Stimulated activated CD4-positive, alpha-beta T cell treated with anti-CD3 and anti-CD28 coated beads, Interleukin-1b, Interleukin-23, amount 100 ng/mL, for 48 hours (primary cell): ENCODE measurements at regions not wholly inside any gene's neighbourhood (a gene's known extent, or its start where the extent isn't known, plus 50 kb on each side); places are given as distances from the start of the nearest gene placed in this dataset.

Experiments used
- DNase-seq: peaks from one replicate; pipeline ENCODE4 v3.0.0-alpha.2; 2020

DNA sequence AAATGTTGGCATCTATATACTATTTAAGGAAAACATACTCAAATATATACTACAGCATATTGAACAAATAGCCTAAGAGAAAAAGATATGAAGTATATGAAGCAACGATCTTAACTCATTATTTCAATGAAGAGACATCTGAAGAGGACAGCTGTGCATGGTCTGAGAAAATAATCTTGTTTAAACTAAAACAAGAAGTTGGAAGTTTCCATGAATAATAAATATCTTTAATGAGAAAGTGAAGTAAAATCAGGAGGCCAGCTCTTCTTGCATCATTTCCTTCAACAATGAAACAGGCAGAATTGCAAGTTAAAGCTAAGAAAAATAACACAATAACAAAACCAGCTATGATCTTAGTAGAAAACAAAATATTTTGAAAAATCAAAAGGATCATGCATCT is 1265.4 kb upstream of the MAP3K7 start:
- no peak for DNase-seq

DNA sequence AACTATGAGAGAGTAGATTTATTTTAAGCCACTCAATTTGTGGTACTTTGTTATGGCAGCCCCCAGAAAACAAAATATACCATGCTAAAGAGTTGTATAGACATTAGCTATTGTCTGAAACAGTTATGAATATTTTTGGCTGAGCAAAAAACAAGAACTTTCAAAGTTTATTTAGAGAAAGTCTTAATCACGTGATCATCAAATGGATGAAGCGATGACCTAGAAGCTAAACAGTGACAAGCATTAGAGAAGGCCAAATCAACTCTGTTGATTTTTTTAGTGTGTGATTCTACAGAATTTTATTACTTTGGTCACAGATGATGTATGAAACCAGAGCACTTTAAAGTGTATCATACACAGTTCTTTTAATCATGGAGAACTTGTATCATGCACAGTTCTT is 1247.9 kb upstream of the MAP3K7 start:
- DNase-seq, result no peak

DNA sequence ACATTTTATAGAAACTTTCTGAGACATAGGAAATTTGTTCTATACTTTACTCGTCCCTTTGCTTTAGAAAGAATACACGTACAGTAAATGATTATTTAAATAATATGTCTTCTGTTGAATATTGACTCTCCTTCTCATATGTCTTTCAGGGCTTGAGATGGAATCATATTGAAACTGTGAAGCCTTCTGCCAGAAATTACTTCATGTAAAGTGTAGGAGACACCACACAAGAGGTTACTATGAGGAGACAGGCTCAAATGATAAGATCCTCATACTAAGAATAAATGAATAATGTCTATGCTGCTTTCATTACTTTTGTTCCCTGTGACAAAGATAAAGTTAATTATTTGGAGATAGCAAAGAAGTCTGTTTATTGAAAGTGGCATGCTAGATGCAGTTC is 1240.3 kb upstream of the MAP3K7 start:
- DNase-seq, result no peak

DNA sequence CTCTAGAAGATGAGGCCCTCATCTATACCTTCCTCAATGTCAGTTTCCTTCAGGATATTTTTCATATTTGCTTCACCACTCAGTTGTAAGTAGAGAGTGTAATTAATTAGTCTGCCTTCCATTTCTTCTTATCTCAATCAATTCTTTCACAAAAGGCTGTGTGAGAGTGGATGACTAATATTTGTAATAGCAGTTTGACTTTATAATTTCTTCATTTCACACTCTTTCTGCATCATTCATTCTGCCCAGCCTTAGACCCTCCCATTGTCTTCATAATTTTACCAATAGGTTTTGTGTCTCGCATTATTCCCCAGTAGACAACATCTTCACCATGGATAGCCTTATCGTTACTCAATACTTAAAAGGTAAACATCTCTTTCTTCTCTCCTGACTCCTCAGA is 1239.3 kb upstream of the MAP3K7 start:
- DNase-seq, result no peak

DNA sequence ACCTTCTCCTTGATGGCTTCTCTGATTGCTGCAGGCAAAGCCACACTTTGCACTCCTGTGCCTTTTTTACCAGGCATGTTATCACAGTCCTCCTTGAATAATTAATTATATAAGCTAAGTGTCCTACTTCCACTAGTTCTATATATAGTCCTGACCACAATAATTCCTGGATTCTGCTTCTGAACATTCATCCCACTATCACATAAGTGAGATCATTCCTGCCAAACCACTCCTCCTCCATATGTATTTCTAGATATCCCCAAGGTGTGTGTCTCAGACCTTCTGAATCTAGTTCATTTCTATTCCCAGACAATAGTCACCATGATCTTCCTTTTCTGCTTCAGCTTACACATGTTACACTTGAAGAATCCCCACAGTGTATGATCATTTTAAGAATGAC is 1237.5 kb upstream of the MAP3K7 start:
- no peak for DNase-seq

DNA sequence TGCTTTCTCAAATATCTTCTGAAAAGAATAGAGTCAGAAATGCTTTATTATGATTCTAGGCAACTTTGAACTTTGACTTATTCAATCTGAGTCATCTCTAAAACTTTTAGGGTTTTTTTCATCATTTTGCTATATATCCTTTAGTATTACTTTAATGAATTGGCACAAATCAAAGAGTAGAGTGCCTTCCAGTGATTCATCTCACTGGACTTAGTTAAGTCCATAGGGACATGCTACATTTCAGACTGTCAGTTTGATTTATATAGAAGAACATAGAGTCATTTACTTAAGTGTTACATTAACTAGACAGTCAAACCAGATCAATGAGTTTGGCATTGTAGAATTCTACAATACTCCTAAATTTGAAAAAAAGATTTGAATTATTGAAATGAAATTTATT is 1235.7 kb upstream of the MAP3K7 start:
- no peak for DNase-seq

DNA sequence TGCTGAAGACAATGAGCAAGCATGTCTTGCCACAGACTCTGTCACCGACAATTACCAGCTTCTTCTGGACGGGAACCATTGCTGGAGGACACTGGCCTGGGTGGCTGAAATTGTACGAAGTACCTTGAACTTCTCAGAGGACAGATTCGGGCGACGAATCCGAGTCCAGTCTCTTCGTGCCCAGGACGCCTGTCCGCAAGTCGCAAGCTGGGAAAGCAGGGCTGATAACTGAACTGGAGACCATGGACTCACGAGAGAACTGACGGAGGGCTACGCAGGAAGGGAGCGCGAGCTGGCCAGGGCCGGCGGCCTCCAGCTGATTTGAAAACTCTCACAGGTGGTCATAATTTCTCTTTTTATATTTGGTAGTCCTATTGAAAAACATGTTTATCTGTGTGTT is 1229.5 kb upstream of the MAP3K7 start:
- DNase-seq, result no peak

DNA sequence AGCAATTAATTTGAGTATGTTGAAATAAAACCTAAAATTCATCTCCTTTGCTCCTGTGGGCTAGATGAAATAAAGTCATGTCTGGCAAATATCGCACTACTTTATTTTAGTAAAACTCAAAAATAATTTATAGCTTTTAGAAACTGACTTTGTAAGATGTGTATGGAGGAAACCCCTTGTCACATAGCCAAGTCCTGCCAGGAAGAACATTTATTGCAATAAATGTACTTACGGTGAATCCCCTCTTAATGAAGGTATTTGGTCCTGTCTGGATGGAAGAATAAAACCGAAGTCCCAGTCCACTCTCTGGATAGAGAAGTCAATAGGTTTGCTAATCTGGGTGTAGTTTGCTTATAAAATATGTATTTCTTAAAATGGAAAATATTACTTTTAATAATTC is 1226.8 kb upstream of the MAP3K7 start:
- DNase-seq, result no peak

DNA sequence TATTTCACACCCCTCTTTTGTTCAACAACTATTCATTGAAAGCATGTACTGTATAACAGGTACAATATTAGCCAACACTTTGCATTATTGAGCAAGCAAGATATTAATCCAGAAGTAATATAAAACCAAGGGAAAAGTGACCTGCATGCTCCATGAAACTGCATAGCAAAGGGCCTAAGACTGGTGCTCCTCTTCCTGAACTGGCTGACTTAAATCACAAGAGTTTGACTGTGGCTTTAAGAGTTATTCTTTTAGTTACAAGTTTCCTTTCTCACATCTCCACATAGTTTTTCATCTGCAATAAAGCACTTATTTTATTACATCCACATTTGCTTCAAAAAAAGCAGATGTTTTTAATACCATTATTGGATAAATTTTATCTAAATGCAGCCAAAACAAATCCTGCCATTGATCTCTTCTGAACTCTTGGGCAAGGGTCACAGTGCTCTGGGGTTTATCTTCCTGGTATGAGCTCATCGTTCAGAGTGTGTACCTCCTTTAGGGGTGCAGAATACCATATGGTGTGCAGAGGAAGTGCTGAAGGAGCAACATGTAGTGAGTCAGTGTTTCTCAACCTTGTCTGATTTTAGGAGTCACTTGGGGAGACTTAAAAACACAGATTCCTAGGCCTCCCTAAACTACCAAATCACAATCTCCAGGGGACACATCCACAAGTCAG is 1225.9 kb upstream of the MAP3K7 start:
- DNase-seq, result no peak

DNA sequence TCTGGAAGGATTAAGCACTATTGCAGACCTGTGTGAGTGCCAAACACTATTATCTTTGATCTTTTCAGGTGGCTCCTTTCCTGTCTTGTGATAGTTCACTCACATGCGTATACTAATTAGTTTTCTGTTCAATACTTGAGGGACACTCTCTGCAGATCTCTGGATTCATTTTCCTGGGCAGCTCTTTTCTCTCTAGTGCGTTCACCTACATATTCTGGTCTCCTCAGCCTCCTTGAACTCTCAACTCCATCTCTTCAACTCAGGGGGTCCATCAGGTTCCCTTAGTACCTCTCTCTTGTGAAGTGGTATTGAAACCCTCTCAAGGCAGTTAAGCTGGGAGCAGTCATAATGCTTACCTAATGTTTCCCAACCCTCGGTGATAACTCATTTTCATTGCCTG is 1218.1 kb upstream of the MAP3K7 start:
- no peak for DNase-seq

DNA sequence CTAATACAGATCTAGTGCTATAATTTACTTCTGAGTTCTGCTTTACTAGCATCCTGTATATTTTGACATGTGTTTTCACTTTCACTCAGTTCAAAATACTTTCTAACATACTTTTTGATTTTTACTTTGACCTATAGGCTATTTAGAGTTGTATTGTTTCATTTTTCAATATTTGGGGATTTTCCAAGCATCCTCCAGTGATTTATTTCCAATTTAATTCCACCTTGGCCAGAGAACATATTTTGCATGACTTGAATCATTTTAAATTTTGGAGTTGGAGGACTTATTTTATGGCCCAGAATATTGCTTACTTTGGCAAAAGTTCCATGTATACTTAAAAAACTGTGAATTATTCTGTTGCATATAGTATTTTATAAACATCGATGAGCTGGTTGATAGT is 1215.6 kb upstream of the MAP3K7 start:
- no peak for DNase-seq

DNA sequence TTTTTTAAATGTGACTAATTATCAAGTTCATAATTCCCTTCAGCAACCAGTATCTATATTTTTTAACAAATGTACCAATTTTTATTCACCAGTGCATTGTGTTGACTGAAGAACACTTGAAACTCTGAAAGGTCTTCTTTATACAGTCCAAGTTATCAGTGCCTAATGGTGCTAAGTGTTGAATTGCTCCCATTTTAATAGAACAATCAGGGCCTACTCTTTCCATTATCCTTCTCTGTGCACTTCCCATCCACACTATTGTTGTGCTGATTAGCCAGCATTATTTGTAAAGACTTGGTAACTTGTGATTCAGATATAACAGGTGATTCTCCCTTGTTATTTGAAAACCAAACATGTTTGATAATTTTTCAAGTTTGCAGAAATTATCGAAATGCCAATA is 1209.7 kb upstream of the MAP3K7 start:
- DNase-seq, result no peak

DNA sequence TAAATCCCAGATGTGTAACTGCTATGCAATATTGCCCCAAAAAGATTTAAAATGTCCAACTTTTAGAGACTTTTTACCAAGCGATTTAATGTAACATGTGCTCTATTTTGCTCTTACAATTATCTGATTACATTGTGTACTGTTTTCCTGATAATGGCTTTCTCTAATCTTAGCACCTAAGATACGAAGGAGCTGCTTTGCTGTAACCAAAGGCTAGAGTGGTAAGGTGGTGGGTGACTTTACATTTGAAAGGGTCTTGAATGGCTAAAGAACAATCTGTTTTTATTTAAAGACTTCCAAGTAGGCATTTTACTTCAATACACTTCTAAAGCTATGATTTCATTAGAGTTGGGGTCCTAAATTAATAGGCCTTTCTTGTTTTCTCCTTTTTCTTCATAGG is 1201.6 kb upstream of the MAP3K7 start:
- no peak for DNase-seq

DNA sequence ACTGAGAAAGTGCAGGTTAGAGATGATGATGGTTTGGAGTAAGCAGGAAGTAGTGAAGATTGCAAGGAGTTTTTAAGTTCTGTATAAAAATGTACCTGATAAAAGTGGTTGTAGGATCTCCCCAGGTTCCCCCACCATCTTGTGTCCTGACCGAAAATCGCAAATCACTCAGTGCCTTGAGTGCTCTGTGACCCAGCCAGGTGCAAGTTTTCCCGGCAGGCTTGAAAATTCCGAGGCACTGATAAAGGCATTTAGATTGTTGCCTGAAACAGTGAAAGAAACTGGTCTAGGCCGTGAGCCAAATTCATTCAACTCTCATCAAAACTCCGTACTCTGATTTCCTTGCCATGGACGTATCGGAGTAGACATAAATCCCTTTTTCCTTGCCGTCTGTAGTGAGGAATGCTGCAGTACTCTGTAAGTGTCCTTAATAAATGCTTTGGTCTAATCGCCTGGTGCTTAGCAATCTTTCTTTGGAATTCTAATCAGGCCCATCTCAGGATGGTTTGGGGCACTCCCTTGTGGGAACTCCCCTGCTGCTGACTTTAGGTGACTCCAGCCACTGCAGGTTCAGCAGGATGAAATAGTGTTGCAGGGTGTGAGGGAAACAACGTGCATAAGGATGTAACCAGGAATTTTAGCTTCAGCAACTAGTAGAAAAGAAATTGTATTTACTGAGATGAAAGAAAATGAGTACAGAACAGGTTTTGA is 1199.8 kb upstream of the MAP3K7 start:
- DNase-seq, result no peak

DNA sequence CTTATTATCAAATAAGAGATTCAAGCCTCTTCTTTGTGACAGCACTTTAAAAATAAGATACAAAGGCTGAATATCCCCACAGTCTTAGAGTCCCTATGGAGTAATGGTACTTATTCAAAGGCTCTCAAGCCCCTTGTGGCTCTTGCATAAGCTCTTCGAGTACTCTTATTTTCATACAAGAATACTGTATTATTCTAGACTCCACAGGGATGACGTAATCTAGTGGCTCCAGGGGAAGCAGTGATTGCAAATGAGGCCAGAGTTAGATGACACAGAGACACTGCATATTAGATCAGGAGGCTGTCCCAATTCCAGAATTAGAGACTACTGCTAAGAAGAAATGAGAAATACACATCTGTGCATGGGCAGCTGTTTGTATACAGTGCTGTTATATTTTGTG is 1195.9 kb upstream of the MAP3K7 start:
- no peak for DNase-seq

DNA sequence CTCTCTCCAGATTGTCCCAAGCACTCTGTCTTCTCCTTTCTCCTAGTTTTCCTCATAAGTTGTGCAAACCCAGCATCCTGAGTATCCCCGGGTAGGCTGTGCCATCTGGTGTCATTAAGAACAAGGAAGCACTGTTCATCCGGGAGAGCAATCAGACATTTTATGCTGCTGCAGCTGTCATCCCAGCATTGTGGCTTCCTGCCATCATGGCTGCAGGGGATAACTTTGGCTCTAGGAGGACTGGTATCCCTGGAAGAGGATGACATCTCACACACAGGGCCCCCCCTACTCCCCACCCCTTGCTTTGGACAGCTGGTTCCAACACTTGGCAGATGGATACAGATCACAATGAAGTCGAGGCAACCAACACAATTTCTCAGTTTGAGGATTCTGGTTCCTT is 1195.1 kb upstream of the MAP3K7 start:
- no peak for DNase-seq

DNA sequence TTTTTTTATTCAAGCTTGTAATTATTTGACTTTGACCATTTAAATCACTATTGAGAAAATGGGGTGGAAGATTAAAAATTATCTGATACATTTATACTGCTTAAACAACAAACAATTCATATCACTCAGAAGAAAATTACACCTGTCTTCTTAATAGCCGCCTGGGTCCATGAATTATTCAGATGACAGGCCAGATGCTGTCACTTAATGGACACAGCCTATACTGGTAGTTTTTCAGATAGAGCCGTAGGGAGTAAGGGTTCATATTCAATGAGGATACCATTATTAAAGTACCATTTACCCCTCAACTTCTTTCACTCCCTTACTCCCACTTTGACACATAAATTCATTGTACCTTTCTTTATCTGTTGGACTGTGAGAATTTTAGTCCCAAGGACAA is 1193.4 kb upstream of the MAP3K7 start:
- DNase-seq, result no peak

DNA sequence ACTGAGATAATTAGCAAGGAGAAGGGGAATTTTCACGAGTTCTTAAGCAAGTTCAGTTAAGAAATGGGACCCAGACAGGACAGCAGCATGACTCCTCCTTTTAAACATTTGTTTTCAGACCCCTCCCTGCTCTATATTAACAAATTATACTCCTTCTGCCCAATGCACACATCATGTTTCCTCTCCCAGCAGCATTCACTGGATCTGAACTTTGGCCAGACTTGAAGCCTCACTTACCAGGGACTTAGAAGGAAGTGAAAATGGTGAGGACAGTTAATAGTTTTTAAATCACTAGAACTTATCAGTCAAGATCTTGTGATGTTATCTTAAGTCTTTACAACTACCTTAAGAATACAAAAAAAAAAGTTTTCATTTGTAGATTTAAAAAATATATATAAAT is 1174.7 kb upstream of the MAP3K7 start:
- DNase-seq, result no peak

DNA sequence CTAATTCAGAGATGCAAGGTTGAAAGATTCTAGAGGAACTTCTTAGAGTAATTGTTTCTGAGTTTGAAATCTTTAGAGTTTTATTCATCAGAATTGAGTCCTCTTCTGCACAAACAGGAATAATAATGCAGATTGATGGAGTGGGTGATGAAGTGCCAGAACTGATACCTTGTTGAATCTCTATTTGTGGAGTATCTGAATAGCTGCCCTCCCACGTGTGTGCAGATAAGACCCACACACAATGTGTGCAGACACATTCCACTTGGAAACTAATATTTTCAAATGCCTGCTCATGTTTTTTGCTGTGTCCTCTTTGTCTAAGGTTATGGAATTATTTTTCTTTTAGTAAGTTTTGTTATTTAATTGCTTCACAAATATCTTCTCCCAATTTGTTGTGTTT is 1167.8 kb upstream of the MAP3K7 start:
- DNase-seq, result no peak

DNA sequence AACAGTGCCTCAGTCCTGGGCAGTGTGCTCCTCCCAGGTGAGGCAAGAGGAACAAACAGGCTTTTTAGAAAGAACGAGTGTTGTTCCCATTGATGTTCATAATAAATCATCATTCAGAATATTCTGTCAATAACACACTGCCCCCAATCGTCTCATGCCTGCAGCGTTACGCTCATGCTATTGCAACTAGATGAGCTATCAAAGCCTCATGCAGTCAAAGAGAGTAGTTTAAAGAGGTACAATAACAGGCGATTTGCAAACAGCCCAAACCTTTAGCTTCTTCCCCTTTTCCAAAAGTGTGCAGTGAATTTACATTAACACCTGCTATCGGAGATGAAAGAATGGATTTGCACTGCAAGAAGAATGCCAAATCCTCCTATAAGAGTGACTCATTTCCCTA is 1164.7 kb upstream of the MAP3K7 start:
- no peak for DNase-seq

DNA sequence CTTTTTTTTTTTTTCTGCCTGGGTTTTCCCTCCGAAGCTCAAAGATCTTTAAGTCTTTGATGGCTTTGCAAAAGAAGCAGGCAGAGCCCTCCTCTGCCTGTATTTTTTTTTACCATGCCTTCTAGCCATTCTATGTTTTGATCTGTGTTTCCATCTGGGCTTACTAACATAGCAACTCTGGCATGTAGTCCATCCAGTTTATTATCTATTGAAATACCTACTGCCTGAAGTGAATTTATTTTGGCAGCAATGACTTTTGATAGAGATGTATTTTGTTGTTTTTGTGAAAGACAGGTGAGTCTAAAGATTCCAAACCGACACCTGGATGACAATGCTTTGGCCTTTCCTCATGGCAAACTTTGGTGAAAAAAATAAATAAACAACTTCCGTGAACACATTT is 1157.7 kb upstream of the MAP3K7 start:
- DNase-seq, result no peak

DNA sequence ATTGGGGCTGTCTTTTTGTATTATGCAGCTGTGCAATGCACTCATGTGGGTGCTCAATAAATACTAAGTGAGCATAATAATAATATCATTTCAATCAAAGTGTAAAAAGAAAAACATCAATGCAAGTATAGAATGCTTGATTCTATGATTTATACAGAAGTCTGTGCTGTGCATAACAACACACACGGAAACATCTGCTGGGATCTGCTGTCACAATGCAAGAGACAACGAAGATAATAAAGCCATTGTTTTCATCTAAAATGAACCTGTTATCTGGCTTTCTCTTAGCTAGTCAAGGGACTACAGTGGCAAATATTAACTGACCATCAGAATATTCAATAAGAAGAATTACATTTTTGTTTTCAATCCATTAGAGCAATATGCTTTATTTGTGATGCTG is 1156.9 kb upstream of the MAP3K7 start:
- DNase-seq, result no peak

DNA sequence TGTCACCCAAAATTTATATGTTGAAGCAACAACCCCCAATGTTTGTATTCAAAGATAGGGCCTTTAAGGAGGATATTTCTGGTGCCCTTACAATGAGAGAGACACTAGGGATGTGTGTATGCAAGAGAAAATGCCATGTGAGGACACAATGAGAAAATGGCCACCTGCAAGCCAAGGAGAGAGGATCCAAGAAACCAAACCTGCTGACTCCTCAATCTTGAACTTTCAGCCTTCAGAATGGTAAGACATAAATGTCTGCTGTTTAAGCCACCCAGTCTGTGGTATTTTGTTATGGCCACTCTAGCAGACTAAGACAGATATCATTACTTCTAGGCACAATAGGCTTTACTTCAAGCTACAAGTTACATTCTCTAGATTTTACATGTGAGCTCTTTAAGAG is 1145.1 kb upstream of the MAP3K7 start:
- DNase-seq, result no peak

DNA sequence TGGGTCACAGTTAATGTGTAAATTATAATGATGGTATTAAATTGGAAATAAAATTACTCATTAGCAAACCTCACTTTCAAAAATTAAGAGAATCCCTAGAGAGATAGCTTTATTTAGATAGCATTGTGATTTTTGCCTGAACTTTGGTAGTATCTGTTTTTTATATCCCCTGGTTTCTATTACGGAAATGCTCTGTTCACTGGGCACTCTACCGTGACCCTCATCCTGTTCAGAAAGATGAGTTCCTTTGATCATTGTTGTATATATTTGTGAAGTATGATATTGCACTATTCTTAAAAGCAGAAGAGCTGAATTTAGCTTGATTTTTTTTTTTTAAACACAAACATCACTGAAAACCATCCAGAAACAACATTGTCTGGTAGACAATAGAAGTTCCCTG is 1143.8 kb upstream of the MAP3K7 start:
- DNase-seq, result no peak

DNA sequence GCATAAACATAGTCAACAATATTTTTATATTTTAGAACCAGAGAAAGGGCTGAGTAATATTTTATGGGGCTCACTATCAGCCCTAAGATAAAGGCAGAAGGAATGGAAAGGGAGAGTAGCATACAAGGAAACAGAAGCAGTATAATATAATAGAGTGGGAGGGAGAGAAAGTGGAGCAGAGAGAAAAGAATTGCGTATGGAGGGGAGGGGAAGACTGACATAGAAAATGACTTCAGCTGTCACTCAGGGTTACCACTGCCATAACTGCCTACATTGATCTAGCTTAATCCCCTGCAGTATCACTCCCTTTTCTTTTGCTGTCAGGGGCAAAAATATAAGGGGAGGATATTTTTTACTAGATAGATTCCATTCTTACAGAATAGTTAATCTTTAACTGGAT is 1133.5 kb upstream of the MAP3K7 start:
- no peak for DNase-seq
